ENCODE measurements at regions not wholly inside any gene's neighbourhood (a gene's known extent, or its start where the extent isn't known, plus 50 kb on each side); places are given as distances from the start of the nearest gene placed in this dataset.

DNA sequence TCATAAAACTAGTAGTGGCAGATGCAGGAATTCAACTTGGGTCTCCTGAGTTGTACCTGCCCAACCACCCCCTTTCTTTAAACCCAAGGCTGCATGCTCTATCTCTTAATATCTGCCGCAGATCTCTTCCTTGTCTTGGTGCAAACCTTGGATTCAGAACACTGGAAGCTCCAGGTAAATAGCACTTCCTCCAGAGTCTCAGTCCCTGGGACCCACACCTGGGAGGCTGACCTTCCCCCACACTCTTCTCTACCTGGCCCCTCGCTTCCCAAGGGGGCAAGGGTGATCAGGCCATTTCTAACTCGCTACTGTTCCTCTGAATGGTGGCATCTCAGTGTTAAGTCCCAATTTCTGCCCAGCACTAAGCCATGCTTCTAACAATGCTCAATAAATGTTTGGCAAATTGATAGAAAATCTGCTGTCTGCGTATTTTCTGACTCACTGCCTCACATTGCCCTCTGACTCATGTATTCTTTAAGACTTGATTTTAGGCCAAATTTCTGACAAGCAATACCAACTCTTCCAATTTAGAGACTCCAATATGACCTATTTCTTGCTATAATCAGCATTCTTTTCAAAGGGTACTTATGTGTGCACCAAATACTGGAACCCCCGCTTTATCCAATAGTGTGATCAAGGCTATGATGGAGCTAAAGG, 68.0 kb upstream of the PPP1R3C start:
- no peak for TF ChIP-seq POLR2A (IDR thresholded peaks at IDR 0.05)
- TF ChIP-seq, protein P1, sequence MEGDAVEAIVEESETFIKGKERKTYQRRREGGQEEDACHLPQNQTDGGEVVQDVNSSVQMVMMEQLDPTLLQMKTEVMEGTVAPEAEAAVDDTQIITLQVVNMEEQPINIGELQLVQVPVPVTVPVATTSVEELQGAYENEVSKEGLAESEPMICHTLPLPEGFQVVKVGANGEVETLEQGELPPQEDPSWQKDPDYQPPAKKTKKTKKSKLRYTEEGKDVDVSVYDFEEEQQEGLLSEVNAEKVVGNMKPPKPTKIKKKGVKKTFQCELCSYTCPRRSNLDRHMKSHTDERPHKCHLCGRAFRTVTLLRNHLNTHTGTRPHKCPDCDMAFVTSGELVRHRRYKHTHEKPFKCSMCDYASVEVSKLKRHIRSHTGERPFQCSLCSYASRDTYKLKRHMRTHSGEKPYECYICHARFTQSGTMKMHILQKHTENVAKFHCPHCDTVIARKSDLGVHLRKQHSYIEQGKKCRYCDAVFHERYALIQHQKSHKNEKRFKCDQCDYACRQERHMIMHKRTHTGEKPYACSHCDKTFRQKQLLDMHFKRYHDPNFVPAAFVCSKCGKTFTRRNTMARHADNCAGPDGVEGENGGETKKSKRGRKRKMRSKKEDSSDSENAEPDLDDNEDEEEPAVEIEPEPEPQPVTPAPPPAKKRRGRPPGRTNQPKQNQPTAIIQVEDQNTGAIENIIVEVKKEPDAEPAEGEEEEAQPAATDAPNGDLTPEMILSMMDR (IDR thresholded peaks at IDR 0.05): no peak

Measured in esophagus squamous epithelium (tissue), 4 donors.